ENCODE measurements at regions not wholly inside any gene's neighbourhood (a gene's known extent, or its start where the extent isn't known, plus 50 kb on each side); places are given as distances from the start of the nearest gene placed in this dataset.

DNA sequence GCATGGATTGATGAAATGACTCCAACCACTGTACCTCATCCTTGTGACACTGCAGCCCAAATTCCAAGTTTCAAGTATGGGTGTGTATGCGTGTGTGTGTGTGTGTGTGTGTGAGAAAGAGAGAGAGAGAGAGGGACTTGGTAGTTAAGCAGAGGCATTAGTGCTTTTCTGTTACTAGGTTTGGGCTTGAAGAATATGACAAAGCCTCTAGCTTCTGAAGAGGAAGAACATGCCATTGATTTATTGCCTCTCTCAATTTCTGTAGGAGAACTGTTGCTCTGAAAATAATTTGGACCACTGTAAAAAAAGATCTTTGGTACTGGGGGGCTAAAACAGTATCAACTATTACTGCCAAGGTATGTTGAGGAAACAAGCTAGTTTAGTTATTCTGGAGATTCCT lies 139.2 kb downstream of the AQP9 start:
- WGBS, 10 experiments, result 56 to 100% (median 86%) methylated on average over 1 of the region's 1 CpG; no CpG with 5 or more reads in 5 of the 10 experiments
- peaks cover 0 to 3% of the 10 kb centered on the region in 2 donors for H3K4me1 ChIP-seq (replicated peaks in 1 of 2)
- H3K27ac ChIP-seq, result no peak overlapping the region
- in situ Hi-C loops (cut with MboI; ENCODE audit: low pct_unique_long_range_greater_than_20kb in 2 of 9, low sequenced_read_pairs in 9 of 9, unreplicated experiment in 9 of 9), result no loop called here
- H3K4me3 ChIP-seq, result no peak overlapping the region
- no peak for ATAC-seq (replicated peaks in 6 of 8)

DNA sequence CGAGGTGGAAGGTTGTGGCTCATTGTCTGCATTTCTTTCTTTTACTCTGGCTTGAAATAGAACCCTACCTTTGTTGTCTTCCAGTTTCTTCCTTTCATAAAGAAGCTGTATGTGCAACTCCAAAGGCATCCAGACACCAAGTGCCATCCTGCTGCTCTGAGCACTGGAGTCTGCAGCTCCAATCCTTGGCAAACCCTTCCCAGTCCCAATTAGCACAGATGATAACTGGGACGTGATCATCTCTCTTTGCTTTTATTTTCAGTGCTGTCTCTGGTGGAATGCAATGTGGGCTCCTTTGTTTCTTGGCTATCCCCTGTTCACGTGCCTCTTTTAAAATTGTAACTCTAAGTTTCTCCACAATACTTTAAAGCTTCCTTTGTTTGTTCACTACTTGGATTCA lies 140.9 kb downstream of the AQP9 start:
- ATAC-seq (replicated peaks in 6 of 8), result no peak
- in situ Hi-C loops (cut with MboI; ENCODE audit: low pct_unique_long_range_greater_than_20kb in 2 of 9, low sequenced_read_pairs in 9 of 9, unreplicated experiment in 9 of 9), result no loop called here
- 18 to 89% (median 67%) methylated on average over 1 to 3 of the region's 3 CpGs; no CpG with 5 or more reads in 2 of the 10 experiments for WGBS, 10 experiments
- H3K4me3 ChIP-seq, result no peak overlapping the region
- no peak overlapping the region for H3K27ac ChIP-seq
- H3K4me1 ChIP-seq (replicated peaks in 1 of 2), result peaks cover 0 to 3% of the 10 kb centered on the region in 2 donors

DNA sequence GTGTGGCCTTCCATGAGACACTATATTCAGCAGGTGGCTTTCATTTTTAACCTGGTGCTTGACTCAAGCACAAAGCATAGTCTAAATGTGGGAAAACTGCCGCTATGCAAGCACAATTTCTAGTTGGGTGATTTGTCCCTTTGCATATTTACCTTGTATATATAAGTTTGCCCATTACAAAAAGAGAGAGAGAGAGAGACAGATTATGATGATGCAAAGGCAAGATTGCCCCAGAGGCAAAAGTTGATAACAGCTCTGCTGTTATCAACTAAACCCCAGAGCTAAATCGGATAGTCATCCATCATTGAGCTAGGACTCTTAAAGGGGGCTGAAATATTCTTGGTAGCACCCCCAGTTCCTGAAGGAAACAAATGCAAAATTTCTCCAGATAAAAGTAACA lies 141.5 kb downstream of the AQP9 start:
- Histone ChIP-seq H3K4me1 (replicated peaks in 1 of 2) (peaks cover 0 to 3% of the 10 kb centered on the region in 2 donors), H3K27ac (no peak overlapping the region), H3K4me3 (no peak overlapping the region)
- in situ Hi-C loops (cut with MboI; ENCODE audit: low pct_unique_long_range_greater_than_20kb in 2 of 9, low sequenced_read_pairs in 9 of 9, unreplicated experiment in 9 of 9), result no loop called here
- ATAC-seq (replicated peaks in 6 of 8), result no peak
- WGBS, 10 experiments, result 80 to 100% (median 89%) methylated on average over 1 to 2 of the region's 2 CpGs; no CpG with 5 or more reads in 2 of the 10 experiments

DNA sequence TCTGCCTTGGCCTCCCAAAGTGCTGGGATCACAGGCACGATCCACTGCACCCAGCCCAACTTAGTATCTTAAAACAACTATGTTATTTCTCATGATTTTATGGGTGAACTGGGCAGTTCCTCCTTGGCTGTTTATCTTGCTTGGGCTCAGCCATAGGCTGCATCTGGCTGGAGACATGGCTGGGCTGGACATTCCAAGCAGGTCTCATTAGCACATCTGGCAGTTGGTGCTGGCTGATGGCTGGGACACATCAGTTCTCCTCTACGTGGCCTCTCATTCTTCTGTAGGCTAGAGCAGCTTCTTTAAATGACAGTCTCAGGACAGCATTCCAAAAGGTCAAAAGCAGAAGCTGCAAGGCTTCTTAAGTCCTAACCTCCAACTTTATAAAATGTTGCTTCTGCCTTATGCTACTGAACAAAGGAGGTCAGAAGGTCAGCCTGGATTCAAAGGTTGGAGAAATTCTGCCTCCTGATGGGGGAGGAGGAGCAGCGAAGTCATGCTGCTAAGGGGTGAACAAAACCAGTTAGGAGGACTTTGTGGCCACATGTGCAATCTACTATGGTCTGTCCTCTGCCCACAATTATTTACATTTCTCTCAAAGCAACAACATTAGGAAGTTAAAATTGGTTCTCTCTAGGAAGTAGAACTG lies 144.0 kb downstream of the AQP9 start:
- Histone ChIP-seq H3K4me3 (no peak overlapping the region), H3K4me1 (replicated peaks in 1 of 2) (peaks cover 0 to 8% of the 10 kb centered on the region in 2 donors), H3K27ac (no peak overlapping the region)
- in situ Hi-C loops (cut with MboI; ENCODE audit: low pct_unique_long_range_greater_than_20kb in 2 of 9, low sequenced_read_pairs in 9 of 9, unreplicated experiment in 9 of 9), result no loop called here
- ATAC-seq (replicated peaks in 6 of 8), result peak in 2 of 8 experiments; percentile 99
- 58 to 100% (median 75%) methylated on average over 1 to 3 of the region's 3 CpGs; no CpG with 5 or more reads in 4 of the 10 experiments for WGBS, 10 experiments

DNA sequence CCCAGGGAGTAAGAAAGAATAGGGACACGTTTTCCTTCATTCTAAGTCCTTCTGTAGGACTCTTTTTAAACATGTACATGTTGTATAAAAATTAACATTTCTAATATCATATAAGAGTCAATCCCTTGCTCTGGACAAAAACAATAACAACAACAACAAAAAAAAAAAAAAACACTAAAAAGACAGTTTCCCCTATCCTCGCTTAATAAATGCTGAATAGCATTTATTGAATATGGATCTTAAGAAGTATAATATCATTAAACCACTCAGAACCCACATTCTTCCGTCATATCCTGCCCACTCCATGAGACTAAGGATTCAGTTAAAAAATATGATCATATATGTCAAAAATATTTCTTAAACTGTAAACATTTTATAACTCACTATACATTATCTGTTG lies 145.1 kb downstream of the AQP9 start:
- no peak for ATAC-seq (replicated peaks in 6 of 8)
- WGBS, 10 experiments, result 67 to 100% (median 92%) methylated on average over 1 to 3 of the region's 3 CpGs; no CpG with 5 or more reads in 1 of the 10 experiments
- Histone ChIP-seq H3K27ac (no peak overlapping the region), H3K4me1 (replicated peaks in 1 of 2) (peaks cover 0 to 8% of the 10 kb centered on the region in 2 donors), H3K4me3 (no peak overlapping the region)
- in situ Hi-C loops (cut with MboI; ENCODE audit: low pct_unique_long_range_greater_than_20kb in 2 of 9, low sequenced_read_pairs in 9 of 9, unreplicated experiment in 9 of 9), result no loop called here

DNA sequence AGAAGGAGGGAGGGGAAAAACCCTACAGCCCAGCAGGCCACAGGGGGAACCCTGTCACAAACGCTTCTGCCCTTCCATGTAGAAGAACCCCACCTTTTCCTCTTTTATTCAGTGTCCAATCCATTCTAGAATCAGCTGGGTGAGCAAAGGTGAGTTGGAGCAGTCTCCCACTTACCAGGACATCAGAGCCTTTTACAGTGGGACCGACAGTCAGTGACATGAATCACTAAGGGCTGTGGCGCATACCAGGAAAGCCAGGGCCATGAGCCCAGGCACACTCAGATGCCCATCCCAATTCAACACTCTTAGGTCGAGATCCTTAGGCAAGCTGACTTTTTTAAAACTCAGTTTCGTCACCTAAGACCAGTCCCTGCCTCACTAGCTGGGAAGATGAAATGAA lies 146.1 kb downstream of the AQP9 start:
- no peak overlapping the region for H3K27ac ChIP-seq
- ATAC-seq (replicated peaks in 6 of 8), result no peak
- in situ Hi-C loops (cut with MboI; ENCODE audit: low pct_unique_long_range_greater_than_20kb in 2 of 9, low sequenced_read_pairs in 9 of 9, unreplicated experiment in 9 of 9), result no loop called here
- peaks cover 0 to 8% of the 10 kb centered on the region in 2 donors for H3K4me1 ChIP-seq (replicated peaks in 1 of 2)
- WGBS, 10 experiments, result 60 to 97% (median 90%) methylated on average over 1 to 4 of the region's 5 CpGs; no CpG with 5 or more reads in 3 of the 10 experiments
- H3K4me3 ChIP-seq, result no peak overlapping the region

DNA sequence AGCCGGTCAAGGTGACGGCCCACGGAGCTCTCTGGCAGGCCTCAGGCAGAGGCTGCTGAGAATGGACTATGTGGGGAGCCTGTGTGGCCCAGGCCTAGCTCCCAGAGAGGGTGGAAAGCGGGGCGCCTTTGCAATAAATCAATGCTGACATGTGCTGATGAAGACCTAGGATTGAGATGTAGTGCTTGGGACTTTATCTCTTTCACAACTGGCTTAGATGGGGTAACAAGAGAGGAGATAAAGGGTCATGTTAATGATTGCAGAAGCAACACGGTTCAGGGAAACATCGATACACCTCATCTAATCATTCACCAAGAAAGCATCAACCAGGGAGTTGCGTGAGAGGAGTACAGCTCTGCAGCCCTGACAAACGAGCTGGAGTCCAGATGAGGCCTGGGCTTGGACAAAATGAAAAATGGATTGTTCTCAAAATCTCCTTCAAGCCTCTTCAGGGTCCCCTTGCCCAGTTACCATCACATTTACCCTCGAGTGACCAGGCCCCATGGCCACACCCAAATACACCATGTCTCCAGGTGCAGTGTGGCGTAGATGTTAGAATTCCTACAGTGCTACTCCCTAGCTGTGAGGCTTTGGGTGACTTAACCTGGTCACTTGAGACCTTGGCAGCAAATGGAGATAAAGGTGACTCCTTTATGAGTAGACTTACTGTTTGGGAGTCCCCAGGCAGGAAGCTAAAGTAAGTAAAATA lies 146.4 kb upstream of the LIPC start:
- H3K4me1 ChIP-seq (replicated peaks in 1 of 2), result peaks cover 0 to 8% of the 10 kb centered on the region in 2 donors
- H3K27ac ChIP-seq, result peak overlapping the region in 1 of 2 donors; percentile 4
- in situ Hi-C loops (cut with MboI; ENCODE audit: low pct_unique_long_range_greater_than_20kb in 2 of 9, low sequenced_read_pairs in 9 of 9, unreplicated experiment in 9 of 9), result no loop called here
- 20 to 81% (median 64%) methylated on average over 1 to 7 of the region's 11 CpGs; no CpG with 5 or more reads in 2 of the 10 experiments for WGBS, 10 experiments
- no peak overlapping the region for H3K4me3 ChIP-seq
- peak in 3 of 8 experiments; percentile 21 to 40 (median 24) for ATAC-seq (replicated peaks in 6 of 8)

DNA sequence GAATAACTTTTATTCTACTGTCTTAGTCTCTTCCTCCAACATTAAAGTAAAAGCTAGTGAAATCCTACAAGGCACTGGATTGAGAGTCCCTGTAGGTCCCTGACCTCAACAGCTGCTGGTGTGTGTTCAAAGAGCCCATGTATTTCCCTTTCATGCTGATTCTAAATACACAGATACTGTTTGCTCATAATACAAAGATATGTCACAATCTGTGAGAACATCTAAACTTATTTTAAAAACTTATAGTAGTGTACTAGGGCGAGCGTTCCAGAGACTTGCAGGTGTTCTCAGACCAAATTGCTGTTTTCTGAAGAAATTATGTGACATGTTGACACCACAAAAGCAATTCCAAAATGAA lies 145.9 kb upstream of the LIPC start:
- in situ Hi-C loops (cut with MboI; ENCODE audit: low pct_unique_long_range_greater_than_20kb in 2 of 9, low sequenced_read_pairs in 9 of 9, unreplicated experiment in 9 of 9), result no loop called here
- ATAC-seq (replicated peaks in 6 of 8), result no peak
- Histone ChIP-seq H3K27ac (no peak overlapping the region), H3K4me3 (no peak overlapping the region), H3K4me1 (replicated peaks in 1 of 2) (peaks cover 0 to 8% of the 10 kb centered on the region in 2 donors)
- 80 to 100% (median 91%) methylated on average over 1 to 2 of the region's 2 CpGs; no CpG with 5 or more reads in 1 of the 10 experiments for WGBS, 10 experiments

DNA sequence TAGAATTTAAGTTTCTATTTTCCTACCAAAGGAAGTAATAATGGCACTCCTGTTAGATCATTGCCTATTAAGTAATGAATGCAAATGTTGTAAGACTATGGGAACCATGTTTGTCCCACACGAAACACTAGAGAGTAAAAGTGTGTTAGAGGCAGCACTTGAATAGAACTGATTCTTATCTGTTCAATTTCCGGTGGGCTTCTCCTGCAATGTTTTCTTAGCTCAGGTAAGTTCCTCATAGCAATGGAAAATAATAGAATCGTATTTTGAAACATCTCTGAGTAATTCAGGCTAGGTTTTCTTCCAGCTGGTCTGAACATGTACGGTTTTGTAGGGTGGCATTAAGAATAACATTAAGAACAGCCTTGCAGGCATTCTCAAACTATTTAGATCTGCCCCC lies 145.3 kb upstream of the LIPC start:
- Histone ChIP-seq H3K4me3 (no peak overlapping the region), H3K4me1 (replicated peaks in 1 of 2) (peaks cover 0 to 8% of the 10 kb centered on the region in 2 donors), H3K27ac (no peak overlapping the region)
- 42 to 100% (median 90%) methylated on average over 1 to 4 of the region's 4 CpGs for WGBS, 10 experiments
- ATAC-seq (replicated peaks in 6 of 8), result no peak
- in situ Hi-C loops (cut with MboI; ENCODE audit: low pct_unique_long_range_greater_than_20kb in 2 of 9, low sequenced_read_pairs in 9 of 9, unreplicated experiment in 9 of 9), result no loop called here

DNA sequence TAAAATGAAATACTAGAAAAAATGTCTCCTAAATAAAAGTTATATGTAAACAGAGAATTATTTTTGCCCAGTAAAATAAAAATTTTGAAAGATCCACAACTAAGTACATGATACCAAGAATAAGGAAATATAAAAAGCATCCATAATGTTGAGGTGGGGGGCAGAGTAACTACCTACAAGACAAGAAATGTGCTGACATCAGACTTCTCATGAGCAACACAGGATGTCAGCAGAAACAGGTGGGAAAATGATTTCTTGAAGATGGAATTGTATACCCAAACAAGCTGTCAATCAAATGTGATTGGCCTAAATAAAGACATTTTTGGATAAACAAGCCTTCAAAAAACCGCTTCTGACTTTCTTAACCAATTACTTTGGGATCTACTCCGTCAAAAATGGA lies 143.9 kb upstream of the LIPC start:
- H3K4me3 ChIP-seq, result no peak overlapping the region
- no peak overlapping the region for H3K27ac ChIP-seq
- peaks cover 0 to 5% of the 10 kb centered on the region in 2 donors for H3K4me1 ChIP-seq (replicated peaks in 1 of 2)
- no peak for ATAC-seq (replicated peaks in 6 of 8)
- WGBS, 10 experiments, result 56 to 100% (median 85%) methylated on average over 2 of the region's 2 CpGs; no CpG with 5 or more reads in 2 of the 10 experiments
- in situ Hi-C loops (cut with MboI; ENCODE audit: low pct_unique_long_range_greater_than_20kb in 2 of 9, low sequenced_read_pairs in 9 of 9, unreplicated experiment in 9 of 9), result no loop called here

DNA sequence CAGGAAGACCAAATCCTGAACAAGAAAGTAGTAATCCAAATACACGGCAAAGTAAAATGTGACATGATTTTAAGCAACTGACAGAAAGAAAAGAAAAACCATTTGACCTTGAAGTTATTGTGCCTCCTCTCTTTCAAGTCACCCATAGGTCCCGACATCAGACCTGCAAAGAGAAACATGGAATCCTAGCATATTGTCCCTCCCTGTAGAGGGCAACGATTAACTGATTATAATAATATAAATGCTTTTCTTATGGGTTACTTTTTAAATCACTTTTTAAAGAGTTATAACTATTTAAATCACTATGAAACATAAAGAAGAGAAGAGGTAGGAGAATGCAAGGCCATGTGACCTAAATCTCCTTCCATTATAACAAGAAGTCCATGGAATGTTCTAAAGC lies 143.2 kb upstream of the LIPC start:
- 39 to 100% (median 89%) methylated on average over 2 to 3 of the region's 3 CpGs; no CpG with 5 or more reads in 1 of the 10 experiments for WGBS, 10 experiments
- no peak overlapping the region for H3K27ac ChIP-seq
- H3K4me1 ChIP-seq (replicated peaks in 1 of 2), result peaks cover 0 to 5% of the 10 kb centered on the region in 2 donors
- no peak overlapping the region for H3K4me3 ChIP-seq
- ATAC-seq (replicated peaks in 6 of 8), result no peak
- in situ Hi-C loops (cut with MboI; ENCODE audit: low pct_unique_long_range_greater_than_20kb in 2 of 9, low sequenced_read_pairs in 9 of 9, unreplicated experiment in 9 of 9), result no loop called here

DNA sequence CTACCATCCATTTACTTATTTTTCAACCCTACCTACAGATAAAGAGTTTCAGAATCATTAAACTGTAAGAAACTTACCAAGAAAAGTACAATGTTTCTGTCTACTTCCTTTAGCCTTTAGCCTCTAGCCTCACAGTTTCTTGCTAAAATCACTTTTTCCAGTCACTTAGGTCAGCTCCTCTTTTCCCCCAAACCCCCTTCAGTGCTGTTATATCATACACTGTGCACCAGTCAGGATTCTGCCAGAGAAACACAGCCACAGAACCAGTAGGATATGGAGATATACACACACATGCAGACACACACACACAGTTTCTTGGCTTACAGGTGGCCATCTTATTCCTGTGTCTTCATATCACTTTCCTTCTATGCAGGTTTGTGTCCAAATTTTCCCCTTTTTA lies 139.9 kb upstream of the LIPC start:
- peaks cover 5 to 19% of the 10 kb centered on the region in 2 donors for H3K4me1 ChIP-seq (replicated peaks in 1 of 2)
- in situ Hi-C loops (cut with MboI; ENCODE audit: low pct_unique_long_range_greater_than_20kb in 2 of 9, low sequenced_read_pairs in 9 of 9, unreplicated experiment in 9 of 9), result no loop called here

DNA sequence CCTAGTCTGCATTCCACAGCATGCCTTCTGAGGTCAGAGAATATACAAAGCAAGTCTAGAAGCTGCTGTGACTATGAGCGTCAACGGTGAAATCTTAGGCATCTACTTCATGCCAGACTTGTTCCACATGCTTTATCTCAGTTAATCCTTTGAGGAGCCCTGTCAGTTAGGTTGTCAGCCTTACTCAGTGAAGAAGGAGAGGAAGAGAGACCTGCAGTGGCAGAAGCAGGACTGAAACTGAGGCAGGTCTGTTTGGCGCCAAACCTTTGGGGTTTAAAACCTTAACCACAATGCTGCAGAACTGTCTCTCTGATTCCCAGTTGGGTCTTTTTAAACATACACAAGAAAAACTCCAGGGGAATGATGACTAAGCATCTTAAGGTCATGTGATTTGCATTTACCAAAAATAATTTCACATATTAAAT lies 139.0 kb upstream of the LIPC start:
- Histone ChIP-seq H3K4me1 (replicated peaks in 1 of 2) (peaks cover 5 to 19% of the 10 kb centered on the region in 2 donors), H3K27ac (no peak overlapping the region), H3K4me3 (no peak overlapping the region)
- 93 to 100% (median 100%) methylated on average over 1 to 3 of the region's 3 CpGs; no CpG with 5 or more reads in 3 of the 10 experiments for WGBS, 10 experiments
- in situ Hi-C loops (cut with MboI; ENCODE audit: low pct_unique_long_range_greater_than_20kb in 2 of 9, low sequenced_read_pairs in 9 of 9, unreplicated experiment in 9 of 9), result no loop called here
- no peak for ATAC-seq (replicated peaks in 6 of 8)

More for the DNA sequence above, 139.9 kb upstream of the LIPC start:
- ATAC-seq (replicated peaks in 6 of 8), result no peak
- Histone ChIP-seq H3K27ac (no peak overlapping the region), H3K4me3 (no peak overlapping the region)
